GM12878 (cell line): ENCODE measurements at regions not wholly inside any gene's neighbourhood (a gene's known extent, or its start where the extent isn't known, plus 50 kb on each side); places are given as distances from the start of the nearest gene placed in this dataset.

Source experiments
- ATAC-seq: fragments of 200-7000 bp; cut with Tn5 transposase; 3 replicates; pipeline ENCODE4 v1.9.1; 2020; ENCODE audit warnings: mild to moderate bottlenecking, moderate library complexity
- BruUV-seq: library from RNA; stranded (reverse); fragments of 400-500 nt; replicated peaks from 2 replicates; lab custom pipeline; 2021; lab: Mats Ljungman, UMichigan
- CTCF ChIA-PET: fragments of 300-600 bp; sonication (Branson Sonifier 250); formaldehyde crosslinking; extraction: SDS; loops from one replicate; lab custom pipeline; 2021; ENCODE audit warnings: inconsistent platforms; lab: Yijun Ruan, JAX
- POLR2A ChIA-PET: fragments of 350-600 bp; formaldehyde crosslinking; extraction: SDS; loops from one replicate; lab custom pipeline; 2021; ENCODE audit warnings: inconsistent platforms; lab: Charles Lee
- RAD21 ChIA-PET: fragments of 300-600 bp; sonication (Branson Sonifier 250); formaldehyde crosslinking; loops from one replicate; lab custom pipeline; 2023; ENCODE audit warnings: antibody characterized with exemption; ENCODE audit not compliant: unreplicated experiment; lab: Charles Lee
- SMC1A ChIA-PET: fragments of 300-600 bp; sonication (Branson Sonifier 250); formaldehyde crosslinking; loops from one replicate; lab custom pipeline; 2023; ENCODE audit not compliant: unreplicated experiment, uncharacterized antibody; lab: Charles Lee
- DNase-seq: peaks from one replicate; pipeline ENCODE4 v3.0.0-alpha.2; 2011; ENCODE audit warnings: low read depth, low spot score
- FAIRE-seq: peaks from 3 replicates; lab custom pipeline; 2011; peaks lifted over from hg19 to GRCh38; lab: Jason Lieb, UNC
- H2AFZ ChIP-seq: 2 replicates; pipeline ENCODE4 v1.6.0; 2011; ENCODE audit warnings: low read depth, low read length, control low read depth; ENCODE audit not compliant: control insufficient read depth
- H3K27ac ChIP-seq: 2 replicates; pipeline ENCODE4 v1.5.1; 2011; ENCODE audit warnings: control low read depth; ENCODE audit not compliant: control insufficient read depth, insufficient read depth
- H3K27me3 ChIP-seq, 2 experiments: replicated peaks in 1 of 2; 2 replicates each; pipeline versions ENCODE4 v1.6.0 to v1.6.1; 2011; ENCODE audit warnings: low read length in 1 of 2; ENCODE audit not compliant: control insufficient read depth in 2 of 2, insufficient read depth in 2 of 2
- H3K36me3 ChIP-seq, 2 experiments: 2 replicates each; pipeline ENCODE4 v1.5.1; 2011; ENCODE audit warnings: low read length in 1 of 2; ENCODE audit not compliant: control insufficient read depth in 2 of 2, insufficient read depth in 2 of 2
- H3K4me1 ChIP-seq: 2 replicates; pipeline ENCODE4 v1.6.1; 2011; ENCODE audit warnings: mild to moderate bottlenecking, low read length, moderate library complexity, mixed read lengths; ENCODE audit not compliant: control insufficient read depth, insufficient read depth
- H3K4me2 ChIP-seq: 2 replicates; pipeline ENCODE4 v1.6.0; 2011; ENCODE audit warnings: control low read depth; ENCODE audit not compliant: control insufficient read depth, insufficient read depth
- H3K4me3 ChIP-seq: fragments of 200-600 bp; sonication (generic); 2 replicates; pipeline ENCODE4 v1.5.1; 2016
- H3K79me2 ChIP-seq: 2 replicates; pipeline ENCODE4 v1.6.0; 2011; ENCODE audit warnings: low read length; ENCODE audit not compliant: control insufficient read depth, insufficient read depth
- H3K9ac ChIP-seq: 2 replicates; pipeline ENCODE4 v1.8.0; 2011; ENCODE audit warnings: low read length, control low read depth, mixed read lengths; ENCODE audit not compliant: control insufficient read depth, insufficient read depth
- H3K9me3 ChIP-seq: replicated peaks from 3 replicates; pipeline ENCODE4 v1.5.1; 2011; ENCODE audit warnings: mild to moderate bottlenecking, low read length; ENCODE audit not compliant: control insufficient read depth, insufficient read depth
- H4K20me1 ChIP-seq: 2 replicates; pipeline ENCODE4 v1.6.0; 2011; ENCODE audit not compliant: control insufficient read depth, insufficient read depth
- ASH2L ChIP-seq: fragments of 300-600, 200-600 bp; sonication (generic); IDR thresholded peaks from 2 replicates; pipeline ENCODE4 v1.6.1; 2017; ENCODE audit warnings: low read depth, mild to moderate bottlenecking, borderline replicate concordance
- DPF2 ChIP-seq: fragments of 450-650 bp; IDR thresholded peaks from 2 replicates; pipeline ENCODE4 v1.6.1; 2017; ENCODE audit warnings: mild to moderate bottlenecking
- ESRRA ChIP-seq: IDR thresholded peaks from 2 replicates; pipeline ENCODE4 v1.6.1; 2012; ENCODE audit warnings: mild to moderate bottlenecking, low read length, improper control_type of control experiment
- HDAC6 ChIP-seq: fragments of 200-600 bp; sonication (generic); IDR thresholded peaks from one replicate; pipeline ENCODE4 v1.8.0; 2017; ENCODE audit warnings: antibody characterized with exemption; ENCODE audit not compliant: unreplicated experiment
- IKZF1 ChIP-seq: fragments of 450-650 bp; conservative IDR thresholded peaks from 2 replicates; pipeline ENCODE4 v1.6.1; 2017; ENCODE audit warnings: antibody characterized with exemption, mild to moderate bottlenecking
- NFXL1 ChIP-seq: fragments of 450-650 bp; IDR thresholded peaks from 2 replicates; pipeline ENCODE4 v1.6.1; 2017; ENCODE audit warnings: antibody characterized with exemption, mild to moderate bottlenecking, borderline replicate concordance
- POLR2AphosphoS5 ChIP-seq: IDR thresholded peaks from 2 replicates; pipeline ENCODE4 v1.6.1; 2011; ENCODE audit warnings: mild to moderate bottlenecking, low read length, inconsistent platforms
- SMC3 ChIP-seq: IDR thresholded peaks from 2 replicates; pipeline ENCODE4 v1.6.1; 2011; ENCODE audit warnings: low read length, improper control_type of control experiment, borderline replicate concordance
- TARDBP ChIP-seq: IDR thresholded peaks from 2 replicates; pipeline ENCODE4 v1.6.1; 2016; ENCODE audit warnings: borderline replicate concordance
- WGBS: methylation state at CpG from one replicate; pipeline ENCODE4 v1.1.6; 2016; ENCODE audit warnings: low lambda C conversion rate; ENCODE audit not compliant: insufficient replicate concordance, insufficient coverage; ENCODE audit errors: missing lambda C conversion rate; 5-methylcytosine and 5-hydroxymethylcytosine counted together
- in situ Hi-C: fragments of 300-500 bp; cut with MboI; formaldehyde crosslinking; loops from 9 replicates; pipeline ENCODE4 v1.14.3; 2018; ENCODE audit warnings: mixed read lengths
- intact Hi-C: fragments of 100-400 bp; cut with micrococcal nuclease; formaldehyde crosslinking; loops from one replicate; pipeline ENCODE4 v1.14.2; 2022; ENCODE audit not compliant: unreplicated experiment
- TF ChIP-seq, protein P1 (sequence below): fragments of 450-650 bp; formaldehyde crosslinking; IDR thresholded peaks from 2 replicates; pipeline ENCODE4 v1.4.0; 2022; ENCODE audit warnings: mild to moderate bottlenecking, moderate library complexity
- TF ChIP-seq, protein P2 (sequence below): fragments of 450-650 bp; IDR thresholded peaks from 2 replicates; pipeline ENCODE4 v1.6.1; 2014; ENCODE audit warnings: mild to moderate bottlenecking
- TF ChIP-seq, protein P3 (sequence below): IDR thresholded peaks from 2 replicates; pipeline ENCODE4 v1.6.1; 2012; ENCODE audit warnings: mild to moderate bottlenecking, low read depth, low read length
- TF ChIP-seq, protein P4 (sequence below): fragments of 450-650 bp; IDR thresholded peaks from 2 replicates; pipeline ENCODE4 v1.6.1; 2017; ENCODE audit warnings: low read depth, mild to moderate bottlenecking, moderate library complexity

DNA sequence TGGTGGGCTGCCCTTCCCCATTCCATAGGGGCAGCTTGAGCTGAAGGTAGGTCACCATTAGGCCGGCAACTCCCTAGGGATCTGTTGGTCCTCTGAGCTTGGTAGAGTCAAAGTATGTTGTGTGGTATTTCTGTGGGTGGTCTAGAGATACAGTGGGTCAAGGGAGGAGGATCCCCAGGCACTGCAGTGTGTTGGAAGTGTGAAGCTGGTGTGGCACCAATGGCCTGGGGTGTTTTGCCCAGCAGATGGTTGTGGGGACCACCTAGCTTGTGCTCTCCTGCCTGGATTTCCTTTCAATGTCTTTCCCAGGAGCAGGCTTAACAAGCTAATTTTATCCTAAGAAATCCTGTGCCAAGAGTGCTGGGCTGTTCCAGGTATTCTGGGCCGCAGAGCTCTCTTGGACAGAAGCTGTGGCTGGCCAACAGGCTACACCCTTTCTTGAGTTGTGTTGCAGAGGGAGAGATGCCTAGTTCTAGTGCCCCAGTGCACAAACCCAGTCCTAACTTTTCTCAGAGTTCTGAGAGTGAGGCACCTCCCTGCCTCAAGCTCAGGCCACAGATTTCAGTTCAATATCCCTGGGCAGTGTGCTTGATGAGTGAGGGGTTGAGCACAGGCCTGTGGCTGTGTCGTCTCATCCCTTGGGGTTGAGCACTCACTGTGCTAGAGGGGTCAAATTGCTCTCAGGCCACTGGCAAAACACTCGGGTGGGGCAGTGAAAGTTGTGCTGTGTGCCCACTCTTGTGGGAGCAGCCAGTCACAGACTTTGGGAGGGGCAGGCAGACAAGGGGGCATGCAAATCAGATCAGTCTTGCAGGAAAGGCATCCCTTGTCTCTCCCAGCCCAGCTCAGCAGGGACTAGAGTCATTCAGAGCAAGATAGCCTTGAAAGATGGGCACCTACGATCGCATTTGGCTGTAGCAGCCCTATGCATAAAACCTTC lies 1806.1 kb upstream of the MIR17HG start (continued):
- TF ChIP-seq, protein P1, sequence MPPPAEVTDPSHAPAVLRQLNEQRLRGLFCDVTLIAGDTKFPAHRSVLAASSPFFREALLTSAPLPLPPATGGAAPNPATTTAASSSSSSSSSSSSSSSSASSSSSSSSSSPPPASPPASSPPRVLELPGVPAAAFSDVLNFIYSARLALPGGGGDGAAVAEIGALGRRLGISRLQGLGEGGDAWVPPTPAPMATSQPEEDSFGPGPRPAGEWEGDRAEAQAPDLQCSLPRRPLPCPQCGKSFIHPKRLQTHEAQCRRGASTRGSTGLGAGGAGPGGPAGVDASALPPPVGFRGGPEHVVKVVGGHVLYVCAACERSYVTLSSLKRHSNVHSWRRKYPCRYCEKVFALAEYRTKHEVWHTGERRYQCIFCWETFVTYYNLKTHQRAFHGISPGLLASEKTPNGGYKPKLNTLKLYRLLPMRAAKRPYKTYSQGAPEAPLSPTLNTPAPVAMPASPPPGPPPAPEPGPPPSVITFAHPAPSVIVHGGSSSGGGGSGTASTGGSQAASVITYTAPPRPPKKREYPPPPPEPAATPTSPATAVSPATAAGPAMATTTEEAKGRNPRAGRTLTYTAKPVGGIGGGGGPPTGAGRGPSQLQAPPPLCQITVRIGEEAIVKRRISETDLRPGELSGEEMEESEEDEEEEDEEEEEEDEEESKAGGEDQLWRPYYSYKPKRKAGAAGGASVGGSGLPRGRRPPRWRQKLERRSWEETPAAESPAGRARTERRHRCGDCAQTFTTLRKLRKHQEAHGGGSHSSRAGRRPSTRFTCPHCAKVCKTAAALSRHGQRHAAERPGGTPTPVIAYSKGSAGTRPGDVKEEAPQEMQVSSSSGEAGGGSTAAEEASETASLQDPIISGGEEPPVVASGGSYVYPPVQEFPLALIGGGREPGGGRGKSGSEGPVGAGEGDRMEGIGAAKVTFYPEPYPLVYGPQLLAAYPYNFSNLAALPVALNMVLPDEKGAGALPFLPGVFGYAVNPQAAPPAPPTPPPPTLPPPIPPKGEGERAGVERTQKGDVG: no peak
- no peak for TF ChIP-seq IKZF1
- no peak for TF ChIP-seq DPF2
- TF ChIP-seq NFXL1: no peak
- no peak for TF ChIP-seq ESRRA
- TF ChIP-seq, protein P2, sequence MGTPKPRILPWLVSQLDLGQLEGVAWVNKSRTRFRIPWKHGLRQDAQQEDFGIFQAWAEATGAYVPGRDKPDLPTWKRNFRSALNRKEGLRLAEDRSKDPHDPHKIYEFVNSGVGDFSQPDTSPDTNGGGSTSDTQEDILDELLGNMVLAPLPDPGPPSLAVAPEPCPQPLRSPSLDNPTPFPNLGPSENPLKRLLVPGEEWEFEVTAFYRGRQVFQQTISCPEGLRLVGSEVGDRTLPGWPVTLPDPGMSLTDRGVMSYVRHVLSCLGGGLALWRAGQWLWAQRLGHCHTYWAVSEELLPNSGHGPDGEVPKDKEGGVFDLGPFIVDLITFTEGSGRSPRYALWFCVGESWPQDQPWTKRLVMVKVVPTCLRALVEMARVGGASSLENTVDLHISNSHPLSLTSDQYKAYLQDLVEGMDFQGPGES: no peak

DNA sequence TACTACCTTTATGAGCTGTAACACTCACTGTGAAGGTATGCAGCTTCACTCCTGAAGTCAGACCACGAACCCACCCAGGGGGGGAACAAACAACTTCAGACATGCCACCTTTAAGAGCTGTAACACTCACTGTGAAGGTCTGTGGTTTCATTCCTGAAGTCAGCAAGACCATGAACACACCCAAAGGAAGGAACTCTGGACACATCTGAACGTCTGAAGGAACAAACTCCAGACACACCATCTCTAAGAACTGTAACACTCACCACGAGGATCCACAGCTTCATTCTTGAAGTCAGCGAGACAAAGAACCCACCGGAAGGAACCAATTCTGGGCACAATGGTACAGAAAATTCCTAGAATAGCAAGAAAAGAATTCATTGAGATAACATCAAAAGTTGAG lies 1796.5 kb upstream of the MIR17HG start:
- no peaks in the 10 kb centered on the region for H3K27me3 ChIP-seq
- no peak overlapping the region for H3K4me2 ChIP-seq
- H3K4me1 ChIP-seq: no peaks in the 10 kb centered on the region
- ATAC-seq (no peak), FAIRE-seq (no peak), DNase-seq (no peak)
- RAD21 ChIA-PET: no interaction called here
- POLR2A ChIA-PET: no interaction called here
- WGBS: 32% methylated on average over 5 of the region's 5 CpGs
- no peaks in the 10 kb centered on the region for H3K79me2 ChIP-seq
- no peaks in the 10 kb centered on the region for H3K36me3 ChIP-seq
- CTCF ChIA-PET: no interaction called here
- no peaks in the 10 kb centered on the region for H4K20me1 ChIP-seq
- H3K27ac ChIP-seq: no peak overlapping the region
- no peak overlapping the region for H3K4me3 ChIP-seq
- no peak overlapping the region for H2AFZ ChIP-seq
- TF ChIP-seq SMC3 (no peak), ASH2L (no peak), POLR2AphosphoS5 (no peak), TARDBP (no peak), HDAC6 (no peak)
- TF ChIP-seq, protein P3, sequence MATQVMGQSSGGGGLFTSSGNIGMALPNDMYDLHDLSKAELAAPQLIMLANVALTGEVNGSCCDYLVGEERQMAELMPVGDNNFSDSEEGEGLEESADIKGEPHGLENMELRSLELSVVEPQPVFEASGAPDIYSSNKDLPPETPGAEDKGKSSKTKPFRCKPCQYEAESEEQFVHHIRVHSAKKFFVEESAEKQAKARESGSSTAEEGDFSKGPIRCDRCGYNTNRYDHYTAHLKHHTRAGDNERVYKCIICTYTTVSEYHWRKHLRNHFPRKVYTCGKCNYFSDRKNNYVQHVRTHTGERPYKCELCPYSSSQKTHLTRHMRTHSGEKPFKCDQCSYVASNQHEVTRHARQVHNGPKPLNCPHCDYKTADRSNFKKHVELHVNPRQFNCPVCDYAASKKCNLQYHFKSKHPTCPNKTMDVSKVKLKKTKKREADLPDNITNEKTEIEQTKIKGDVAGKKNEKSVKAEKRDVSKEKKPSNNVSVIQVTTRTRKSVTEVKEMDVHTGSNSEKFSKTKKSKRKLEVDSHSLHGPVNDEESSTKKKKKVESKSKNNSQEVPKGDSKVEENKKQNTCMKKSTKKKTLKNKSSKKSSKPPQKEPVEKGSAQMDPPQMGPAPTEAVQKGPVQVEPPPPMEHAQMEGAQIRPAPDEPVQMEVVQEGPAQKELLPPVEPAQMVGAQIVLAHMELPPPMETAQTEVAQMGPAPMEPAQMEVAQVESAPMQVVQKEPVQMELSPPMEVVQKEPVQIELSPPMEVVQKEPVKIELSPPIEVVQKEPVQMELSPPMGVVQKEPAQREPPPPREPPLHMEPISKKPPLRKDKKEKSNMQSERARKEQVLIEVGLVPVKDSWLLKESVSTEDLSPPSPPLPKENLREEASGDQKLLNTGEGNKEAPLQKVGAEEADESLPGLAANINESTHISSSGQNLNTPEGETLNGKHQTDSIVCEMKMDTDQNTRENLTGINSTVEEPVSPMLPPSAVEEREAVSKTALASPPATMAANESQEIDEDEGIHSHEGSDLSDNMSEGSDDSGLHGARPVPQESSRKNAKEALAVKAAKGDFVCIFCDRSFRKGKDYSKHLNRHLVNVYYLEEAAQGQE: no peak
- TF ChIP-seq, protein P4, sequence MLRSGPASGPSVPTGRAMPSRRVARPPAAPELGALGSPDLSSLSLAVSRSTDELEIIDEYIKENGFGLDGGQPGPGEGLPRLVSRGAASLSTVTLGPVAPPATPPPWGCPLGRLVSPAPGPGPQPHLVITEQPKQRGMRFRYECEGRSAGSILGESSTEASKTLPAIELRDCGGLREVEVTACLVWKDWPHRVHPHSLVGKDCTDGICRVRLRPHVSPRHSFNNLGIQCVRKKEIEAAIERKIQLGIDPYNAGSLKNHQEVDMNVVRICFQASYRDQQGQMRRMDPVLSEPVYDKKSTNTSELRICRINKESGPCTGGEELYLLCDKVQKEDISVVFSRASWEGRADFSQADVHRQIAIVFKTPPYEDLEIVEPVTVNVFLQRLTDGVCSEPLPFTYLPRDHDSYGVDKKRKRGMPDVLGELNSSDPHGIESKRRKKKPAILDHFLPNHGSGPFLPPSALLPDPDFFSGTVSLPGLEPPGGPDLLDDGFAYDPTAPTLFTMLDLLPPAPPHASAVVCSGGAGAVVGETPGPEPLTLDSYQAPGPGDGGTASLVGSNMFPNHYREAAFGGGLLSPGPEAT: no peak
- BruUV-seq: no TSS peak
- H3K9me3 ChIP-seq: no peaks in the 10 kb centered on the region
- intact Hi-C loops: no loop called here
- SMC1A ChIA-PET: no interaction called here
- no peak overlapping the region for H3K9ac ChIP-seq
- in situ Hi-C loops: no loop called here
